DMS 273 treated with DMSO at 0.1 percent for 48 hours (cell line): ENCODE measurements at regions not wholly inside any gene's neighbourhood (a gene's known extent, or its start where the extent isn't known, plus 50 kb on each side); places are given as distances from the start of the nearest gene placed in this dataset.
"Not testable (repeated sequence)": the region's sequence is repeated elsewhere in the genome, so short reads cannot be mapped to it uniquely, and the experiment has no call there.

Source experiments
- DNase-seq: peaks from one replicate; lab custom pipeline; 2025; lab: John Stamatoyannopoulos, UW

DNA sequence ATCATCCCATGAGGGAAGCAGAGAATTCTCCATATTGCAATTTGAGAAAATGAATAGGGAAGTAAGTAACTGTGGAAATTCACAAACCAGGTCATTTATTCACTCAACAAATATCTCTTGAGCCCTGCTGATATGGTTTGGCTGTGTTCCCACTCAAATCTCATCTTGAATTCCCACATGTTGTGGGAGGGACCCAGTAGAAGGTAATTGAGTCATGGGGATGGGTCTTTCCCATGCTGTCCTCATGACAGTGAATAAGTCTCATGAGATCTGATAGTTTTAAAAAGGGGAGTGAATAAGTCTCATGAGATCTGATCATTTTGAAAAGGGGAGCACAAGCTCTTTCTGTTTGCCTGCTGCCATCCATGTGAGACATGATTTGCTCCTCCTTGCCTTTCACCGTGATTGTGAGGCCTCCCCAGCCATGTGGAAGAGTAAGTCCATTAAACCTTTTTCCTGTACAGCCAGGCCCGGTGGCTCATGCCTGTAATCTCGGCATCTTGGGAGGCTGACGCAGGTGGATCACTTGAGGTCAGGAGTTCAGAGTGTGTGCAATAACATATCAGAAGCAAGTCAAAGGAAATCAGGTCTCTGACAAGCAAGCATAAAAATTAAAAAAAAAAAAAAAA, 193.2 kb downstream of the NDUFA10 start:
- DNase-seq: no peak

DNA sequence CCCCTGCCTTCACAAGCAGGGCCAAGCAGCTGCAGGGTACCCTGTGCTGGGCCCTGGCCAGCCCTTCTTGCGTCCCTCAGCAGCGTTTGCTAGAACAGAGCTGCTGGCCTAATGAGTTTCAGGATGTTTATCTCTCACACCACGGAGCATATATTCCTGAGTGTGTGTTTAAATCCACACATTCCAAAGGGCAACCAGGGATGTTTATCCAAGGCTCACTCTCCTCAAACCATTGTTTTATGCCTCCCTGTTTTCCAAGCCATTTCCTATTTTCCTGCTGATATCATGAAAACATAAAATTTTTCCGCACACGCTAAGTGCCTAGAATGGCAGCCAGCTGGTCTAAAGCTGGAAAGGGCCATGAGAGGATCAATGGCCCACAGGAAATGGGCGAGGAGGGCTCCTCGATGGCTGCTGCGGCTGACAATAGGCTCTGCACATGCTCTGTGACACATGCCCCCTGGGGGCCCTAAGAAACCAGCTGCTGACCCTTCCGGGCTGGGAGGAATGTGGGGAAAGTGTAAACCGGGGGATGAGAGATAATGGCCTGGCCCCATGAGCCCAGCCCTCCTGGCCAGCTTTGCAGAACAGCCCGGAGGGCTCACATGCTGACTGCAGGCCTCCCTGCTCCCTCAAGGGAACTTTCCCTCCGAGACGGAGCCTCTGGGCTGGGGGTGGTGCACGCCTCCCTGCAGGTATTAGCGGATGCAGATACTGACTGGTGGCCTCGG, 194.0 kb downstream of the NDUFA10 start:
- DNase-seq: no peak

DNA sequence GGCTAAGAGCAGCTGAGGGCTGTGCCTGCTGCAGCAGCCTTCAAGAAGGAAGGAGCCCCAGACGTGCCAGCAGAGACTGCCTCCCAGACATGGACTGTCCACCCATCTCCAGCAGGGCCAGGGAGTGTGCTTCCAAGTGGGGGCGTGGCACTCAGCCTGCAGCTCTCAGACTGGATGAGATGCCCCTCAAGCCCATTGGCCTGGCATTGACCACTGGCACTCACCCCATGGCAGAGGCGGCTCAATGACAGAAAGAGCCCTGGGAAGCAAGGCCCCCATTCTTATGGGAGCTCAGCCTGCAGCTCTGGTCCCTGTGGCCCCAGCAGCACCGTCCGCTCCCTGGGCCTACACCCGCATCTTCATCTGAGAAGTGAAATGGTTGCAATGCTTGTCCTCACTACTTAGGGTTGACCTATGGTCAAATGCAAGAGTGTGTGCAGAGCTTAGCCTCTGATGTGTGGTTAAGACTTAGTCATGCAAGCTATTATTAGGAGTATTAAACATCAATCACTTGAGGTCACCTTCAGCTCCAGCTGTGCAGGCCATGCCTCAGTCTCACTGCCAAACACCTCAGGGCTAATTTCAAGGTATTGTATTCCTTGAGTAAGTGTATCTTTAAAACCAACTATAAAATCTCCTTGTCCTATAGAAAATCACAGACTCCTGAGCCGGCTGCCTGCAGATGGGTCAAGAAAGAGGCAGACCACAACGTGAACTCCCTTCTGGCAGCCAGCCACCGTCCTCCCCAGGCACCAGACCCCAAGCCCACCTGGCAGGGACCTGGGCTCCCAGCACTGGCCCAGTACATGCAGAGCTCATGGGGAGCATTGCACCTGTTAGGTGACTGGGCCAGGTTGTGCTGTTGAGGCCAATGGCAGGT, 194.8 kb downstream of the NDUFA10 start:
- no peak for DNase-seq

DNA sequence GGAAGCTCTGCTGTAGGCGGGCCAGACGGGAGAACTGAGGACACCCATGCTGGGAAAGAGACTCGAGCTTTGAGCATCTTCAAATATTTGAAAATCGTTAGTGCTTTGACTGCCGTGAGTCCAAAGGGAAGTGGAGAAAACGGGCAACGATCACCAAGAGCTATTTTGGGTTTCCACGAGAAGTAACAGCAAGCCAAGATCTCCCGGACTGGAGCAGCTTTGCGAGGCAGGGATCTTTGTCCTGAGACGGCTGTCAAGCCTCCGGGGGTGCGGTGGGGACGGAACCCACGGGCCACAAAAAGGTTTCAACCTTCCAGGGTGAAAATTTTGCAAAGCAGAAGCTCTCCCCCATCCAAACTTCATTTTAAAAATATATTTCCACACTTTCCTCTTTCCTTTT, 195.8 kb downstream of the NDUFA10 start:
- no peak for DNase-seq

DNA sequence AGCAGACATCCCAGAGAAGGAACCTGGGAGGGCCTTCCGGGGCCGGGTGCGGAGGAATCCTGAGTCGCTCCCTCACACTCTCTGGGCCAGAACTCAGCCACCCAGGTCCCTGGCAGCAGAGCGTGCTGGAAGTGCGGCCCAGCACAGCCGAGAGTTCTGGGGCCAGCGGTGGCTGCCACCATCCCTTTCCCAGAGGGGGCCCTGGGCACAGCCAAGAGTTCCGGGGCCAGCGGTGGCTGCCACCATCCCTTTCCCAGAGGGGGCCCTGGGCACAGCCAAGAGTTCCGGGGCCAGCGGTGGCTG, 196.2 kb downstream of the NDUFA10 start:
- DNase-seq: not testable (repeated sequence)

DNA sequence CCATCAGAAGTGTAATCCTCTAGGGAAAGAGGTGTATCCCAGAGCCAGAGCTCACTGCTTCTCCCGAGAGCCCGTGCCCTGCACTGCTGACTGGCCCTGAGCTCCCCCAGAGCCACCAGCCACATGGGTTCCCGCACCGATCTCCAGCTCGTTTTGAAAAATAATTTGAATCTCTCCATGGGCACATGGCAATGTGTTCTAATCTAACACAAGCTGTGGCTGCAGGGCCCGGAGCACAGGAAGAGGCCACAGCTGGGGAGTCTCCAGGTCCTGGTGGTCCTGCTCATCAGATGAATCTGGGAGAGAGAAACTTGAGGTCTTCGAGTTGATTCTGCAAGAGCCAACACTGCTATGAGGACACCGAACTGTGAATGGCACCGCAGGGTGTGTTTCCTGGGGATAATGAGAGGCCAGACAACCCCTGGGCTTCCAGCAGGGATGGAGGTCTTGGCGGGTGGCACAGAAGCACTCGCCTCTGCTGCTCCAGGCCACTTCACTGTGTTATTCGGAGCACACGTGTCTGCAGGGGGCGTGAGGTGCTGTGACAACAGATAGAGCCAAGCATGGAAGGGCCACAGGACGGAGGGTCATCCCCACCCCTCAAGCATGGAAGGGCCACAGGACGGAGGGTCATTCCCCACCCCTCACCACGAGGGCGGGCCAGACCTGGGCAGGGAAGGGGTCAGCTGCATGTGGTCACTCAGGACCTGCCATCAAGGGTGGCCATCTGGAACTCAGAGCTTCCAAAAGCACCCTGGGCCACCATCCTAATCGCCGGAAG, 196.8 kb downstream of the NDUFA10 start:
- no peak for DNase-seq

DNA sequence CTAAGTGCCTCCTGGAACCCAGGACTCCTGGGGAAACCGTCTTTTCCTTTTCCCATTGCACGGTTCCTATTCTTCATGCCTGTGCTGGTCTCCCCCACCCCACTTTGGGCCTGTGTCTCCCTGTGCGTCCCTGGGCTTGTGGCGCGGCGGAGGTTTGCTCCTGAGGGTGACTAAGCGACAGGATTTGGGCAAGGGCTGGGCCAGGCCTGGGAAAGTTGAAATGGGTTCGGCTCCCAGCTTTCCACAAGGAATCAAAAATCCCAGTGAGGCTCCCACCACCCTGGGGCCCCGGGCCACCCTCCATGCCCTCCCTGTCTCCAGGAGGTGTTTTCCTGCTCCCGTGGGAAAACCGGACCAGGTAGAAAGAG, 197.6 kb downstream of the NDUFA10 start:
- DNase-seq: no peak

DNA sequence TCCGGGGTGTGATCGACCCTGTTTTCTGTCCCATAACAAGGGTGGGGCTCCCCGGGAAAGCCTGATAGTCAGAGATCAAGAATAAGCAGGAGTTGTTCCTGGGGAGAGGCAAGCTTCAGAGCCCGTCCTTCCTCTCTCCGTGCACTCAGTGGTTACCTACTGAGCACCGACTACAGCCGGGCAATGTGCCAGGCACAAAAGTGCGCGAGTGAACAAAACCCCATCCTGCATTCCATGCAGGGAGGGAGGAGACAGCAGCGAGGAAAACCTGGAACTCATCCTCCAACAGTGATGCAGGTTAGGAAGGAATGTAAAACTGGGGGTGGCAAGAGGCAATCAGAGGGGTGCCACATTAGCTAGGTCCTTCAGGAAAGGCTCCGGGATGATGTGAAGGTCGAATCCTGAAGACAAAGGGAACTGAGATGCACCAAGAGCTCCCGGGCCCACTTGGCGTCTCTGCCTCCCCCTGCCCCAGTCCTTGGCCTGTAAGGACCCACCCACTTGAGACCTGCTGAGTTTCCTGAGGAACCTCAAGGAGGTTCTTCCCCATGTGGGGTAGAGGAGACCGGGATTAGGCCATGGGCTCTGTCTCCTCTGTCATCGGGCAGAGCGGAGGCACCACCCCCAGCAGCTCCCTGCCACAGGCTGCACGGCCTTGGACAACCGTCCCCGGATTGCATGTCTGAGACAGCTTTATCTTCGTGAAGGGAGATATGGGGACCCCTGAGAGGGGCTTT, 198.2 kb downstream of the NDUFA10 start:
- no peak for DNase-seq

DNA sequence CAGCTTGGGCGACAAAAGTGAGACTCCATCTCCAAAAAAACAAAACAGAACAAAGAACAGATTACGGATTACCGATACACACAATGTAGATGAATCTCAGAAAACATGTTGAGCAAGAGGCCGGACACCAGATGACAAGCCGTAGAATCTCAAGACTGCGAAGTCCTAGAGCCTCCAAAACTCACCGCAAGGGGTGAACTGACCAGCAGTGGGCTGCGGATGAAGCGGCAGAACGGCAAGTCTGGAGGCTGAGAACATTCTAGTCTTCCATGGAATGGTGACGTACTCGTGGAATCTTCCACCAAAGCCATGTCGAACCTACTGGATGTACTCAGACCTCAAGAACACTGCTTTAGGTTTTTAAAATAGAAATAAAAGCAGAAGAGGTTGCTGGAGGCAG, 198.8 kb downstream of the NDUFA10 start:
- no peak for DNase-seq

DNA sequence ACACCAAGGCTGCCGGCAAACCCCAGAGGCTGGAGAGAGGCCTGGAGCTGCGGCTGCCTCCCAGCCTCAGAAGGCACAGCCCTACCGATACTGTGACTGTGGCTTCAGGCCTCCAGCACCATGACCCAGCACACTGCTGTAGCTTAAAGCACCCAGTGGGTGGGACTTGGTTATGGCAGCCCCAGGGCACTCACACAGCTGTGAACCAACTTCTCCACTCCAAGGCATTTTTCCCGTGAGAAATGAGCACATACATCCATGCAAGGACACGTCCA, 199.5 kb downstream of the NDUFA10 start:
- DNase-seq: no peak

DNA sequence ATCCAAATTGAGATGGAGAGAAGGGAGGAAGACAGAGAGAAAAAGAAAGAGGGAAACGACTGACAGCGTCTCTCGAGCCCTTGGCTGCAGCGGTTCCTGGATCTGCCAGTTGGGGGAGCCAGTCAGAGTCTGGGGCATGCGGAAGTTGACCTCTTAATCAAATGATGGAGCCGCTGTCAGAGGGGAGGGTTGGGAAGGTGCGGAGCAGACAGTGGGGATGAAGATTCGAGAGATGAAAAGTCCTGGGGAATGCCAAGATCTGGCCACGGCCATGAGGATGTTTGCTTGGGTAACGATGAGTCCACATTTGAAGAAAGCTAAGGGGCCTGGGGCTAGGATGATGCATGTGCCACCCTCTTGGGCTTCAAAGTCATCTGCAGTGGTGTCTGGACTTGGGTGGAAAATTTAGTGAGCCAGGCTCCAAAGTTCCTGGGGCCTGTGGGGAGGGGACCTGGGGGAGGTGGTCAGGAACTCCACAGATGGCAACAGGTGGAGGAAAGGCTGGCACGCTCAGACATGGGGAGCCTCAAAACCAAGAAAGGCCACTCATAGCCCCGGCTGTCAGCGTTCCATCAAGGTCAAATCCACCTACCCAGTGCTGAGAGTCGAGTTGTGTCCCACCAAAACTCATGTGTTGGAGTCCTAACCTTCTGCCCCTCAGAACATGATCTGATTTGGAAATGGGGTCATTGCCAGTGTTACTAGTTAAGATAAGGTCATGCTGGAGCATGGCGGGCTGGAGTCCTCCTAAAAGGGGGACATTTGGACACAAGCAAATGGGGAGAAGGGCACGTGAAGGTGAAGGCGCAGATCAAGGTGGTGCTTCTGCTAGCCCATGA, 200.1 kb downstream of the NDUFA10 start:
- no peak for DNase-seq

DNA sequence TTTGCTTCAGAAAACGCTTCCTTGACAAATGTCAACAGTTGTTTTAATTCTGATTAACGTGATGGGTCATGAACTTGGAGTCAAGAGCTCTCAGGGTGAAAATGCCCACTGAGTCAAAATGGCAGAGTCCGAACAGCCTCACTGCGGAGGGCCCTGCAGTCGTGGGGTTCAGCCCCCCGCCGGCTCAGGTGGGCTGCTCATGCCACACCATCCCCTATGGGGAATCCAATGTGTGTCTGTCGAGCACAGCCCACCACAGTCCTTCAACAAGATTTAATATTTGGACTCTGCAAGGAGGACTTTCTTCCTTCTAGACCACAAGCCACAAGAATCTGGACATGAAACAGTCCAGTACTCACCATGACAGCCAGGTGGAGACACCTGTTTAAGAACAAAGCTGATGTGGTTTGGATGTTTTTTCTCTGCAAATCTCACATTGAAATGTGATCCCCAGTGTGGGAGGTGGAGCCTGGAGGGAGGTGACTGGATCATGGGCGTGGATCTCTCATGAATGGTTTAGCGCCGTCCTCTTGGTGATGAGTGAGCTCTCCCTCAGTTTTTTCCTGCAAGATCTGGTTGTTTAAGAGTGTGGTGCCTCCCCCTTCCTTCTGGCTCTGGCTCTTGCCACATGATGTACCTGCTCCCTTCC, 201.0 kb downstream of the NDUFA10 start:
- peak; percentile 18 for DNase-seq

DNA sequence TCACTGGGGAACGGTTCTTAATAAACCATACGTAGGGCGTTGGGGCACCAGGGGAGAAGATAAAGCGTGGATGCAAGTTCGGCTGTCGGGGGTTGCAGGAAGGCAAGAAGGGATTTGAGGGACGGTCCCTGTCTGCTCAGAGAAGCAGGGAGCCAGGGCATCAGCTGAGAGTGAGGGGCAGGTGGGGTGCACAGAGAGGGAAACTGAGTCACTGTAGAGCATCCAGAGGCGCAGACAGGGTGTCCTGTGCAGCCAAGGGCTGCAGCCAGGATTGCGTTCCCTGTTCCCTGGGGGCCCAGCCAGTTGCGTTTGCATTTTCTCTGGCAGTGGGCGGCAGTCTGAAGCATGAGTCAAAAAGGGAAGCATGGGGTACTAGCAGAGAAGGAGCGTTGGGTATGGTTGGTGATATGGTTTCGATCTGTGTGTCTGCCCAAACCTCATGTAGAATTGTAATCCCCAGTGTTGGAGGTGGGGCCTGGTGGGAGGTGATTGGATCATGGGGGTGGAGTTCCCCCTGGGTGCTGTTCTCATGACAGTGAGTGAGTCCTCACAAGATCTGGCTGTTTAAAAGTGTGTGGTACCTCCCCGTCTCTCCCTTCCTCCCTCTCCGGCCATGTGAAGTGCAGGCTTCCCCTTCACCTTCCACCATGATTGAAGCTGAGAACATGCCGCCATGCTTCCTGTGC, 202.9 kb downstream of the NDUFA10 start:
- no peak for DNase-seq

DNA sequence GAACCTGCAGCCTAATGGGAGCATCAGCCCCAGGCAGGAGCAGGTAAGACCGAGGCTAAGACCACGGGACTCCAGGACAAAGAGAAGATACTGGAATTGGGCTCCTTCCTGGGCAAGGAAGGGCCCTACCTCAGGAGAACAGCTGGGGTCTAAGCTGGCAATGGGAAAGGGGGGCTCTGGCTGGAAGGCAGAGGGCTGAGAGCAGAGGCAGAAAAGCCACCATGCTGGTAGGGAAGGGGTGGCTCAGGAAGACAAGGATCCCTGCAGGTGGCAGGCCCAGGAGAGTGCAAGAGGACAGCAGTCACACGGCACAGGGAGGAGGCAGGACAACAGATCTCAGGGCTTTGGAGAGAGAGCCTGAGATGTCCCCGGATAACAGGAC, 203.5 kb downstream of the NDUFA10 start:
- DNase-seq: no peak

DNA sequence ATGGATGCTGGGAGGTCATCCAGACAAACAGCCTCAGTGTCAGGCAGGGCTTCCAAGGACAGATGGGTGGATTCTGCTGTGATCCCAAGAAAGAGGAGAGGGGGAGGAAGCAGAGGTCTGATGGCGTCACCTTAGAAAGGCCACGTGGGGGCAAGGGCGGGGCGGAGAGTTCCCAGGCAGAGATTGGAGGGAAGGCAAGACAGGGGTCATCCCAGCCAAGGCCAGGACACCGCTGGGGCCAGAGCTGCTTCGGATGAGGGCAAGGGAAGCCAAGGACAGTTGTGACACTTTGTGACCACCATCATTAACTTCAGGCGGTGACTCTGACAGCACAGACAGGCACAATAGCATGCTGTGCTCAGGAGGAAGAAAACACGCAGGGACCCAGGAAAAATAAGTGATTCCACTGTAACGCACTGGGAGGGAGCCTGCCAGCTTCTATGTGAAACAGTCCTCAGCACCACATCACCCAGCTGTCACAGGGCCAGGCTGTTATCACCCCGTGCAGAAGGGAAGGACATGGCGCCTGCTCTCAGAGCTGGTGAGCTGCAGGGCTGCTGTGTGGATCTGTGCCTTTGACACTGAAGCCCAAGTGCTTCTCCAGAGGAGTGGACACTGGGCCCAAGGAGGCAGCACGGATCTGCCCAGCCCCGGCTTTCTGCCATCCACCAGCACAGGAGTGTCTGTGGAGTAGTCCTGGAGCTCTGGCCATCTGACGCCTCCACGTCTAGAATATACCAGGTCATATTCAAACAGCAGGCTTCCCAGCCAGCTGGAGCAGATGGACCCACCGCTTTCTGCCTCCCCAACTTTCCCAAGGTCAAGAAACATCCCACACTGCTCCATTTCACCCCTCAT, 204.1 kb downstream of the NDUFA10 start:
- DNase-seq: peak; percentile 13

DNA sequence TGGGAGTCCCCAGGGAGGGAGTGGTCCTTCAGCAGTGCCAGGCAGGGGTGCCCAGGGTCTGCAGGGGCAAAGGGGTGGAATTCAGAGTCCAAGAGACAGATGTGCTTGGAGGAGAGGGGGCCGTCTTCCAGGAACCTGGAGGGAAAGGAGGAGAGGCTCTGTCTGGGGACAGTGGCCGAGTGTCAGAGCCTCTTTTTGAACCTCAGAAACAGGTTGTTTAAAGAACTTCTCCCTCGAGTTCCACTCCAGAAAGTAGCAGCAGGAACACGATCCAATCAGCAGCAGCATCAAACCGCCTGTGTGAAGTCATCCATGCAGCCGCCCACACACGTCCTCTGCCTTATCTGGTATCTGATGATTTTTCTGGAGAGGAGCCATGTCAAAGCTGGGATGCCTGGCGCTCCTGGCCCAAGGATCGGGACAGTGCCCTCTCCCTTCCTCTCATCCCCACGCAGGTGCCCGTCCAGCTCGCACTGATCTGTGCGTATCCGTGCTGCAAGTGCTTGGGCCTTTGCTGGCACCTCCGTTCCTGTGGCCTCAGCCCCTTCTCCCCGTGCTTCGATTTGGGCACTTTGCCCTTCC, 205.1 kb downstream of the NDUFA10 start:
- no peak for DNase-seq

DNA sequence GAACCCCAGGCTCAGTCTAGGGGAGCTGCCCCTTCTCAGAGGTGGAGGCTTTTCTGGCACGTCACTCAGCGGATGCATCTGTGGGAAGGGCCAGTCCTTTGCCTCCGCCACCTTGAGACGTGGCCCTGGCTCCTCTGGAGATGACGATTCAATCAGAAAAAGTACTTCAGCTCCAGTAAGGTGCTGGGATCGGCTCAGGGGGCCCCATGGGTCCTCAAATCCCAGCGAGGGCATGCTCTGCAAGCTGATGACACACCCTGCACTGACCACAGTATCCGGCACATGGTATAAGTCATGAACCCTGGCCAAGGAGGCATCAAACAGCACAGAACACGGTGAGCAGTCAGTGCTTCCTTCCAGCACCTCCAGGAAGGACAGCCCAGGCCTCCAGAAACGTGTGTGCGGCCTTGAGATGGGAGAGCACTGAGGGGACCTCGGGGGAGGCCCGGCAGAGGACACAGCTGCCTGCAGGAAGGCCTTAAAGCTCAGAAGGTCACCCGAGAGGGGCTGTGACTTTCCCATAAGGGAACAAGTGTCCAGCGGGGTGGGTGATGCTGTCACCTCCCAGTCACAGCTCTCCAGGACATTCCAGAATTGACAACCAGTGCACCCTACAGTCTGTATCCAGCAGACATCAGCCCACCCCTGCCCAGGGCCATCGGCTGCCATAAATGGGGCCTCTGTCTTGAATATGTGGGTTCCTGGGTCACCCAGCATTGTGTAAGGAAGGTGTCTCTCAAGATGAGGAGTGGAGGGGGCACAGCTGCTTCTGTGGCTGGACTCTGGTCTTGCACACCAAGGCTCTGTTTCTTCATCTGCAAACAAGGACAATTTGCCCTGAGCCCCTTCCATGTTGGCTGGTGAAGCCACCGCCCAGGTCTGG, 205.8 kb downstream of the NDUFA10 start:
- DNase-seq: no peak
